Body of pancreas (tissue), 4 donors: ENCODE measurements at regions not wholly inside any gene's neighbourhood (a gene's known extent, or its start where the extent isn't known, plus 50 kb on each side); places are given as distances from the start of the nearest gene placed in this dataset.
A peak's percentile ranks its signal among the peaks of the same experiment; 100 is the strongest.

Experiments
- ATAC-seq: fragments of 150-250 bp; one replicate; pipeline ENCODE4 v1.9.1; 2016
- DNase-seq, 4 donors: peaks; one replicate each; pipeline ENCODE4 v3.0.0-alpha.2; 2019
- H3K27ac ChIP-seq, 4 donors: fragments of 200-600 bp; sonication (generic); 1 replicate in 3 of 4; 2 replicates in 1 of 4; pipeline versions ENCODE4 v1.5.1 to v1.6.1; 2016 to 2019; ENCODE audit warnings: mild to moderate bottlenecking in 1 of 4, mixed read lengths in 1 of 4, moderate library complexity in 1 of 4
- H3K27me3 ChIP-seq, 2 donors: fragments of 200-600 bp; sonication (generic); one replicate each; pipeline ENCODE4 v1.6.0; 2016; ENCODE audit warnings: mild to moderate bottlenecking in 1 of 2
- H3K36me3 ChIP-seq, 2 donors: fragments of 200-600 bp; sonication (generic); replicated peaks in 1 of 2; 2 replicates each; pipeline ENCODE4 v1.5.1; 2016; ENCODE audit warnings: low read depth in 2 of 2; ENCODE audit not compliant: insufficient read depth in 1 of 2
- H3K4me1 ChIP-seq: fragments of 200-600 bp; sonication (generic); one replicate; pipeline ENCODE4 v1.6.0; 2016
- H3K4me3 ChIP-seq, 2 donors: fragments of 200-600 bp; sonication (generic); 1 replicate in 1 of 2; 2 replicates in 1 of 2; pipeline ENCODE4 v1.5.1; 2016 to 2019
- H3K9me3 ChIP-seq, 3 donors: fragments of 200-600 bp; sonication (generic); 1 replicate in 2 of 3; 2 replicates in 1 of 3; pipeline ENCODE4 v1.5.1; 2016
- POLR2A ChIP-seq, 3 donors: fragments of 450-650 bp; IDR thresholded peaks; one replicate each; pipeline ENCODE4 v1.6.1; 2016; ENCODE audit warnings: antibody characterized with exemption in 3 of 3, mild to moderate bottlenecking in 2 of 3
- WGBS, 2 donors: methylation state at CpG; one replicate each; pipeline ENCODE4 v1.1.5; 2017; 5-methylcytosine and 5-hydroxymethylcytosine counted together
- intact Hi-C: fragments of 100-400 bp; cut with DNase I; formaldehyde crosslinking; loops from one replicate; pipeline ENCODE4 v1.15.1; 2023
- TF ChIP-seq, protein P1 (sequence below), 7 experiments: fragments of 450-650 bp in 4 of 7; fragments of 200-600 bp in 3 of 7; sonication (generic) in 3 of 7; IDR thresholded peaks; one replicate each; pipeline ENCODE4 v1.5.1; 2016 to 2019; ENCODE audit warnings: antibody characterized with exemption in 7 of 7

DNA sequence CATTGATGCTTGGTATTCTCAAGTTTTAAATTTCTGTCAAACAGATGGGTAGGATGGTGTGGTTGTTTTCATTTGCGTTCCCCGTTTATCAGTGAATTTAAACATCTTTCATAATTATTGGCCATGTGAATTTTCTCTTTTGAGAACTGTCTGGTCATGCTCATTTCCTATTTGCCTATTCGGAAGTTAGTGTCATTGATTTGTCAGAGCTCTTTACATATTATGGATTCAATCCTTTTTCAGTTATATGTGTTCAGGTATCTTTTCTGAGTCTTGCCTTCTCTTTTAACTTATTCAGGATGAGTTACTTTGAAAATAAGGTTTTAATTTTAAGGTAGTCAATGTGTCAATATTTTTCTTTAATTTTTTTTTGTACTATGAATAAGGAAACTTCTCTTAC is 315.7 kb downstream of the MN1 start:
- ATAC-seq (no peak), DNase-seq (no peak)
- Histone ChIP-seq H3K36me3 (no peaks in the 10 kb centered on the region), H3K4me3 (no peak overlapping the region), H3K27me3 (no peaks in the 10 kb centered on the region), H3K27ac (no peak overlapping the region), H3K9me3 (no peaks in the 10 kb centered on the region), H3K4me1 (peaks cover 24% of the 10 kb centered on the region)
- intact Hi-C loops, result no loop called here
- TF ChIP-seq, protein P1, sequence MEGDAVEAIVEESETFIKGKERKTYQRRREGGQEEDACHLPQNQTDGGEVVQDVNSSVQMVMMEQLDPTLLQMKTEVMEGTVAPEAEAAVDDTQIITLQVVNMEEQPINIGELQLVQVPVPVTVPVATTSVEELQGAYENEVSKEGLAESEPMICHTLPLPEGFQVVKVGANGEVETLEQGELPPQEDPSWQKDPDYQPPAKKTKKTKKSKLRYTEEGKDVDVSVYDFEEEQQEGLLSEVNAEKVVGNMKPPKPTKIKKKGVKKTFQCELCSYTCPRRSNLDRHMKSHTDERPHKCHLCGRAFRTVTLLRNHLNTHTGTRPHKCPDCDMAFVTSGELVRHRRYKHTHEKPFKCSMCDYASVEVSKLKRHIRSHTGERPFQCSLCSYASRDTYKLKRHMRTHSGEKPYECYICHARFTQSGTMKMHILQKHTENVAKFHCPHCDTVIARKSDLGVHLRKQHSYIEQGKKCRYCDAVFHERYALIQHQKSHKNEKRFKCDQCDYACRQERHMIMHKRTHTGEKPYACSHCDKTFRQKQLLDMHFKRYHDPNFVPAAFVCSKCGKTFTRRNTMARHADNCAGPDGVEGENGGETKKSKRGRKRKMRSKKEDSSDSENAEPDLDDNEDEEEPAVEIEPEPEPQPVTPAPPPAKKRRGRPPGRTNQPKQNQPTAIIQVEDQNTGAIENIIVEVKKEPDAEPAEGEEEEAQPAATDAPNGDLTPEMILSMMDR (IDR thresholded peaks at IDR 0.05), result no peak
- no peak for TF ChIP-seq POLR2A (IDR thresholded peaks at IDR 0.05)
- 62 to 64% methylated on average over 3 of the region's 3 CpGs for WGBS, 2 donors

DNA sequence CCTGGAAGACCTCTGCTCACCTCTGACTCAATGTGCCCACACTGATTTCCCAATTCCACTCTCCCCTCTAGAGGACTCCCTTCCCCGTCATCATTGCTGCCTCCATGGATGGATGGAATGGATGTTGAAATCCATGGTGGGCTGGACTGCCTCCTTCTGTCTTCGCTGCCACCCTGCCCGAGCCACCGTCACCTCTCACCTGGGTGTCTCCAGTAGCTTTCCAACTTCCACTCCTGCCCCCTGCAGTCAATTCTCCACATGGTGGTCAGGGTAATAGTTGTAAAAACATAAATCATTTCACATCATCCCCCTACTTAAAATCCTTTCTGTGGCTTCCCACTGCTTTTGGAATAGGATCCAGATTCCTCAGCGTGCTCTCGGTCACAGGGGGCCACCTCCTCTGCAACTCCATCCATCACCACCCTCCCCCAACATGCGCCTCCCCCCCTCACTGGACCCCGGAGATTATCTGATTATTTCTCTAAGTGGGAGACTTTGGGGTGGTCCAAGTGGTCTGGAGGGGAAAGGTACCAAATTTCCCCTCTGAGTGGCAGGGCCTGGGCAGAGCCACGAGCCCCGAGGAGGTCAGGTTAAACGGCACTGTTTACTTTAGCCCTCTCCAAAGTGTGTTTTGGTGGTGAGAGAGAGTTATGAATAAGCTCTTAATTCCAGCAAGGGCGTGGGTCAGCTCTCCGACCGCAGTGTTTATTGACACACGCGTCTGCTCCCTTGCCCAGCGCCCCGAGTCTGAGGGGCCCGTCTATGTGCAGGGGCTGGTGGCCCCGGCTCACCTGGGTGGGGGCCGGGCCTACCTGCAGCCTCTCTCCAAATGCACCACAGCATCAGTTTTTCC is 313.7 kb downstream of the MN1 start:
- H3K36me3 ChIP-seq, result no peaks in the 10 kb centered on the region
- H3K27me3 ChIP-seq, result no peaks in the 10 kb centered on the region
- peaks cover 24% of the 10 kb centered on the region for H3K4me1 ChIP-seq
- no peak overlapping the region for H3K4me3 ChIP-seq
- intact Hi-C loops, result no loop called here
- H3K27ac ChIP-seq, result peak overlapping the region in 3 of 4 donors; percentile 83 to 91 (median 86)
- no peak for TF ChIP-seq POLR2A (IDR thresholded peaks at IDR 0.05)
- TF ChIP-seq, protein P1 (IDR thresholded peaks at IDR 0.05), result no peak
- H3K9me3 ChIP-seq, result no peaks in the 10 kb centered on the region
- 31 to 57% methylated on average over 11 to 21 of the region's 21 CpGs for WGBS, 2 donors
- DNase-seq, result peak in 2 of 4 donors; percentile 17 to 21
- no peak for ATAC-seq

DNA sequence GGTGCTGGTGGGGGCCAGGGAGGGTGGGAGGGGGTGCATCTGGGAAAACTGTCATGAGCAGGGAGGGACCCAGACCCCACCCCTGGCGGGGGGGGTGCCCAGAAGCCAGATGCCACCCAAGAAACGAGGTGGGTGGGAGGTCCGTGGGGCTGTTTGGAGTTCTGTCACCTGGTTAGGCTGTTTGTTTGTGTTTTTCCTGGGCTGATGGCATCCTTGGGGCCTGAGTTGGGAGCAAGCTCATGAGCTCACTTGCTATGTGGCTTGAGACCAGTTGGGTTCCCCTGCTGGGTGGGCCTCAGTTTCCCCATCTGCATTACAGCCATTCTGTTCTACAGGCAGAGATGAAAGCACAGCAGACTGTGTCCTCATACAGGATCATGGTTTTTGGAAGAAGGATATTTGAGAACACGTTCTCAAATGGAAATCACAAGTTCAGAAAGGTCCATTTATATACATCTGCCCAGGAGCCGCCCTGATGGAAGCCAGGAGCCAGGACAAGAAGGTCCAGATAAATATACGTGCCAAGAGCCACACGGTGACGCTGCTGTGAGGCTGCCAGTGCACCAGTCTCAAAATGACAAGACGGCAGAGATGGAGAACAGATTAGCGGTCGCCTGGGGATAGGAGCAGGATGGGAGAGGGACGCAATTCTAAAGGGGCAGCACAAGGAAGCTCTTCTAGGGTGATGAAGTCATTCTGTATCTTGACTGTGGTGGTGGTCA is 312.9 kb downstream of the MN1 start:
- WGBS, 2 donors, result 24 to 33% methylated on average over 11 to 12 of the region's 12 CpGs

DNA sequence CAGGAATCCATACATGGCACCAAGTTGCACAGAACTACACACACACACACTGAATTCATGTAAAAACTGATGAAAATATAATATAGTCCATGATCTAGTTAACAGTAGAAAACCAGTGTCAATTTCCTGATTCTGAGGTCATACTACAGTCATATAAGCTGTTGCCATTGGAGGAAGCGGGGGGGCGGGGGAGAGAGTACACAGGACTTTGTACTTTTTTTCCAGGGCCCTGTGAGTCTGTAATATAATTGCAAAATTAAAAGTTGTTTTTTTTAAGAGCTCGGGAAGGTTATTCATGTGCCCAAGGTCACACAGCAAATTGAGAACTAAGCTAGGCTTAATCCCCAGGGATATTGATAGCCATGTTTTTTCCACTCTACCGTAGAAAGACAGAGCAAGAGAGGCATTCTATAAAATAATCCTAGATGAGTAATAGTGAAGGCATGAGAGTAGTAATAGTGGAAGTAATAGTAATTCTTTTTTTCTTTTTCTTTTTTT is 312.3 kb downstream of the MN1 start:
- intact Hi-C loops, result no loop called here
- Histone ChIP-seq H3K27me3 (no peaks in the 10 kb centered on the region), H3K4me3 (no peak overlapping the region), H3K9me3 (no peaks in the 10 kb centered on the region), H3K27ac (peak overlapping the region; percentile 80 to 91 (median 84)), H3K4me1 (peaks cover 24% of the 10 kb centered on the region), H3K36me3 (no peaks in the 10 kb centered on the region)
- ATAC-seq (peak; percentile 97), DNase-seq (peak; percentile 91 to 95 (median 92))
- WGBS, 2 donors, result 10 to 13% methylated on average over 4 of the region's 4 CpGs
- peak in 1 of 3 donors; percentile 4 for TF ChIP-seq POLR2A (IDR thresholded peaks at IDR 0.05)
- TF ChIP-seq, protein P1 (IDR thresholded peaks at IDR 0.05), result no peak

More for the DNA sequence above, 312.9 kb downstream of the MN1 start:
- no peaks in the 10 kb centered on the region for H3K36me3 ChIP-seq
- no peaks in the 10 kb centered on the region for H3K27me3 ChIP-seq
- H3K9me3 ChIP-seq, result no peaks in the 10 kb centered on the region
- ATAC-seq (peak; percentile 71), DNase-seq (peak; percentile 56 to 72 (median 62))
- H3K4me1 ChIP-seq, result peaks cover 24% of the 10 kb centered on the region
- peak overlapping the region; percentile 80 to 91 (median 84) for H3K27ac ChIP-seq
- no peak overlapping the region for H3K4me3 ChIP-seq
- intact Hi-C loops, result no loop called here
- peak in 1 of 3 donors; percentile 15 for TF ChIP-seq POLR2A (IDR thresholded peaks at IDR 0.05)
- TF ChIP-seq, protein P1 (IDR thresholded peaks at IDR 0.05), result peak in 4 of 7 experiments; percentile 22 to 35 (median 24)
